Limb (tissue), 2 donors: ENCODE measurements at regions not wholly inside any gene's neighbourhood (a gene's known extent, or its start where the extent isn't known, plus 50 kb on each side); places are given as distances from the start of the nearest gene placed in this dataset.

ENCODE experiments used
- DNase-seq, 2 donors: peaks; one replicate each; pipeline ENCODE4 v3.0.0-alpha.2; 2016; ENCODE audit errors: extremely low spot score in 2 of 2

DNA sequence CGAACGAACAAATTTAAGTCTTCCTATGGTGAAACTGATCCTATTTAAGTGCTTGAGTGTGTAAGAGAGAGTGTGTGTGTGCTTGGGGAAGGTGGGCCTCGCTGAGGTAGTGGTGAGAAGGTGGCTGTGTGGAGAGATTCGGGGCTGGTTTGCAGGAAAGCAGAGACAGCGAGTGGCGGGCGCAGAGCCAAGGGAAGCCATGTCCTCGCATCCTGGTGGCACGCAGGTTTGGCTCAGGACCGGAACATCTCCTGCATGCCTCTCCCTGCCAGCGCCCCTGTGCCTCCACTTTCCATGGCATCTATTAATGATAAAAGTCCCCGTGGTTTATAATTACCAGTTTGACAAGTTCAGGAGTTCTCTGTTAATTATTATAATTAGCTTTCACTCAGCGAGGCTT, 383.1 kb upstream of the CADM1 start:
- no peak for DNase-seq

DNA sequence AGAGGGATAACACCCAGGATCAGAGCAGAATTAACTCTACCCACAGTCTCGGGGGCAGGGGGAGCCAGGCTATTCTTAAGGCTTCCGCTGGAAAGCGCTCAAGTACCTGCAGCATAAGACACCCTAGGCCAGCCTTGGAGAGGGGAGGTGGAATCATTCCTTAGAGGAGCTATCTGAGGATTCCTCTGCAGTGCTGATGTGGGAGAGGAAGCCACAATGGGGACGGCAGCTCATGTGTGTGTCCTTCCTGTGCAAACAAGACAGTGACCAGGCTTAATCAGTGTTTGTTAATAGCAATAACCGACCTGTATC, 382.2 kb upstream of the CADM1 start:
- DNase-seq = no peak

GRCh38 chr11:115885535-115886421, 381.6 kb upstream of the CADM1 start:
- no peak for DNase-seq

DNA sequence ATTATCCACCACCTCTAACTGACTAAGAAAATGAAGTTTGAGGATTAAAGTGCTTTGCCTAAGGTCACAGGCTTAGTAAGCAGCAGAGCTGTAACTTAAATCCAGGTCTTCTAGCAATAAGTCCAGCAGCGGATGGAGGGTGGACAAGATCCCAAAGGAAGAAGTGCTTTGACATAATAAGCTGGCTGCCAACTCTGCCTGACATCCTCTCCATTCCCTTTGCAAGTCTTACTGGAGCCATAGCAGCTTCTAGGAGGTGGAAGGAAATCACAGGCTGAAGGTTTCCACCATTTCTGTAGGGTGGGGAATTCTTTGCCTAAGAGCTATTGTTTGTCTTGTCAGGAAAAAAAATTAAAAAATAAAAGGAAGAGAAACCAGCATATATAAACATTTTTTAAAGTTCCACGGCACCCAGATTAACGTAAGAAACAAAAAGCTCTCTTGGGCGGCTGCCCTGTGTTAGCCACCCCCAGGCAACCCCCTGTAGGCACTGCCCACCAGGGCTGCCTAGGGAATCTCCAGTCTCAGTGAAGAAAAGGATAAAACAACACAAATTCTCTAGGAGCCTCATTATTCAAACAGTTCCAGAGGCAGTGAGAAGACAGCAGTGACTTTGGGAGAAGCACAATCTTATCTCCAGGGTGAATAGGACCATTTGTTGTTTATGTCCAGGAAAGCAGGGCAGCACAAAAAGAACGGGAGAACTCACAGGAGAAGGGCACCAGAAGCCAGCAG, 380.8 kb upstream of the CADM1 start:
- DNase-seq = no peak

GRCh38 chr11:115874843-115875242, 370.6 kb upstream of the CADM1 start:
- no peak for DNase-seq

GRCh38 chr11:115873813-115874212, 369.6 kb upstream of the CADM1 start:
- DNase-seq = no peak

DNA sequence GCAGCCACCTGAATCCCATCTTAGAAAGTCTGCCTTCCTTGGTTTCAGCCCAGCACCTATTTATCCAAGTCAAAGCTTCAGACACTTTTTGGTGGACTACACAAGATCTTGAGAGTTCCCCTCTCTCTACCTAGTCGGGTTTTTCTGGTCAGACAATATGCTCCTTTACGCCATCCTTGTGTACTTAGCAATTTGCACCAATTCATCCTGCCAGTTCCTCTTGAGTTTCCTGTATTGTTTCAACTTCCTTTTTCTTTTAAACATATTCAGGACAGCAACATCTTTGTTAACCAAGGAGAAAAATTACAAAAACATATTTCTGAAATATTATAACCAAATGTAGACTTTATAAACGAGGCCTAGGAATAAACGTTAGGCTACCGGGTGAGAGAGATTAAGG, 368.2 kb upstream of the CADM1 start:
- DNase-seq = no peak

GRCh38 chr11:115871161-115871760, 367.0 kb upstream of the CADM1 start:
- DNase-seq = no peak

GRCh38 chr11:115869780-115870431, 365.7 kb upstream of the CADM1 start:
- DNase-seq = peak in 1 of 2 donors; percentile 64

DNA sequence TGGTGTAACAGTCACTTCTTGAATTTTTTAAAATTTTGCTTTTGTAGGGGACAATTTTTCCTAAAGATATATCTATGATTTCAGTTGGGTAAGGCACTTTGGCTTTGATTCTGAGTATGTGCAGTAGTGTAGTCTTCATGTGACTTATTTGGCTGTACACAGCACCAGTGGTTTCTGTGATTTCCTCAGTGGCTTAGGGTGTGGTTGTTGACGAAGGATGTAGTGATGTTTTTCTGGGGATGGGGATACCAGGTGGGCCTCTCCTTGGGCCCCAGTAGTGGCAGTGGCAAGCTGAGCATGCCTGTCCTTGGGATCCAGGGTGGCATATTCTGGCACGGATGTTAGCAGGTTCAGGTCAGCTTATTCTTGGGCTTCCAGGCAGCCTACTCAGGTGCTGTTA, 364.9 kb upstream of the CADM1 start:
- DNase-seq = no peak

GRCh38 chr11:115860246-115860645, 356.0 kb upstream of the CADM1 start:
- no peak for DNase-seq

- DNase-seq = peak in 1 of 2 donors; percentile 58
Measured at GRCh38 chr11:115848611-115849010, 344.4 kb upstream of the CADM1 start.

GRCh38 chr11:115848080-115848479, 343.9 kb upstream of the CADM1 start:
- DNase-seq = no peak

DNA sequence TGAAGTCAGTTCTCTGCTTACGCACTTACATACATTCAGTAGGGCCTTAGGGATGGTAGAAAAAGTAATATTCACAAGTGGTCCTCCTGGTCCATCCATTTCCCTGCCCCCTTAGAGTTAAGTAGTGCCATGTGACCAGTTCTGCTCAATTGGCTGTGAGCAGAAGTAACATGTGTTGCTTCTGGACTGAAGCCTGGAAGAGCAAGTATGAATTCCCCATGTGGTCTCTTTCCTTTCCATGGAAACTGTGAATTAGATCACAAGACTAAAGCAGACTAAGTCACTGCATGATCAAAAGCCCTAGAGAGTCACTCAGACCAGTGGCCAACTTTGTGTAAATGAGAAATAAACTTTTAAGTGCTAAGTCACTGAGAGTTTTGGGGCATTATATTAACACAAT, 341.7 kb upstream of the CADM1 start:
- peak in 1 of 2 donors; percentile 59 for DNase-seq

GRCh38 chr11:115843685-115844084, 339.5 kb upstream of the CADM1 start:
- no peak for DNase-seq

GRCh38 chr11:115843111-115843510, 338.9 kb upstream of the CADM1 start:
- DNase-seq = no peak

GRCh38 chr11:115820026-115820425, 315.8 kb upstream of the CADM1 start:
- no peak for DNase-seq

- DNase-seq = no peak
Measured at GRCh38 chr11:115819014-115819413, 314.8 kb upstream of the CADM1 start.

DNA sequence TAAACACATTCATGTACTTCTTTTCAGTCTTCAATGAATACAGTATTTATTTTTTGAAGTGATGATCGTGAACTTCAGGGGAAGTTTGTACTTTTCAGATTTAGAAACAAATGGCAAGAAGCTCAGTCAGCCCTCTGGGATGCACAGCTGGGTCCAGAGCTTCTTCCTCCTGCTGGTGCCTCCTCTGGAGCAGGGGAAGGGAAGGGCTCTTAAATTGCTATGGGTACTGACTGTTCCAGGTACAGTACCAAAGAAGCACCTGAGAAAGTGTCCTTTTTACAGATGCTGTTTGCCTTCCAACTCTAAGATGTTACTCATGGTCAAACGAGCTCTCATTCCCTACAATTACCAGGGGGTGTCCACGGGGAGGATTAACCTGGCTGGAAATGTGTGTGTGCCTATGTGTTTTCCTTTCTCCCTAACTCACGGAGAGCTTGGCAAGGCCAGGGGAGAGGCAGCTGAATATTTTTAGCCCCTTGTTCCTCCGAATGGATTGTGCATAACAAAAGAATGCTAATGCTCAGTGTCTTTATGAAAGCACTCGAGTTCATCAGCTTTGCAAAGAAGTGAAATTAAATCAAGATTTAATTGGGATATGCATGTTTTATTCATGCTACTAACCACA, 313.7 kb upstream of the CADM1 start:
- no peak for DNase-seq

- DNase-seq = no peak
Measured at GRCh38 chr11:115808351-115808940, 304.2 kb upstream of the CADM1 start.

GRCh38 chr11:115806056-115806455, 301.8 kb upstream of the CADM1 start:
- no peak for DNase-seq
